ENCODE measurements at regions not wholly inside any gene's neighbourhood (a gene's known extent, or its start where the extent isn't known, plus 50 kb on each side); places are given as distances from the start of the nearest gene placed in this dataset.

GRCh38 chr13:93147298-93147645, 79.3 kb upstream of the GPC6 start:
- Histone ChIP-seq H3K27me3 (ENCODE audit: insufficient read depth, low read depth, low read length) (no peaks in the 10 kb centered on the region), H3K9ac (ENCODE audit: low read length) (no peak overlapping the region), H3K27ac (ENCODE audit: low read length) (no peak overlapping the region), H4K20me1 (ENCODE audit: insufficient read depth) (no peaks in the 10 kb centered on the region), H3K36me3 (ENCODE audit: insufficient read depth, low read length) (no peaks in the 10 kb centered on the region), H3F3A (ENCODE audit: insufficient read depth, low read length, poor library complexity, severe bottlenecking) (no peaks in the 10 kb centered on the region), H3K9me2 (ENCODE audit: insufficient read depth, low read length) (no peaks in the 10 kb centered on the region), H3K4me3 (ENCODE audit: low read length) (no peak overlapping the region), H2AFZ (ENCODE audit: low read depth, low read length) (no peak overlapping the region), H3K4me2 (ENCODE audit: low read length) (no peak overlapping the region), H3K9me3 (ENCODE audit: low read length) (no peaks in the 10 kb centered on the region), H3K79me2 (replicated peaks; ENCODE audit: insufficient read depth, low read length) (no peaks in the 10 kb centered on the region)
- TF ChIP-seq, protein P1, sequence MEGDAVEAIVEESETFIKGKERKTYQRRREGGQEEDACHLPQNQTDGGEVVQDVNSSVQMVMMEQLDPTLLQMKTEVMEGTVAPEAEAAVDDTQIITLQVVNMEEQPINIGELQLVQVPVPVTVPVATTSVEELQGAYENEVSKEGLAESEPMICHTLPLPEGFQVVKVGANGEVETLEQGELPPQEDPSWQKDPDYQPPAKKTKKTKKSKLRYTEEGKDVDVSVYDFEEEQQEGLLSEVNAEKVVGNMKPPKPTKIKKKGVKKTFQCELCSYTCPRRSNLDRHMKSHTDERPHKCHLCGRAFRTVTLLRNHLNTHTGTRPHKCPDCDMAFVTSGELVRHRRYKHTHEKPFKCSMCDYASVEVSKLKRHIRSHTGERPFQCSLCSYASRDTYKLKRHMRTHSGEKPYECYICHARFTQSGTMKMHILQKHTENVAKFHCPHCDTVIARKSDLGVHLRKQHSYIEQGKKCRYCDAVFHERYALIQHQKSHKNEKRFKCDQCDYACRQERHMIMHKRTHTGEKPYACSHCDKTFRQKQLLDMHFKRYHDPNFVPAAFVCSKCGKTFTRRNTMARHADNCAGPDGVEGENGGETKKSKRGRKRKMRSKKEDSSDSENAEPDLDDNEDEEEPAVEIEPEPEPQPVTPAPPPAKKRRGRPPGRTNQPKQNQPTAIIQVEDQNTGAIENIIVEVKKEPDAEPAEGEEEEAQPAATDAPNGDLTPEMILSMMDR (IDR thresholded peaks at IDR 0.05; ENCODE audit: poor library complexity, severe bottlenecking) = no peak
- TF ChIP-seq TAF1 (IDR thresholded peaks at IDR 0.05; ENCODE audit: low read depth) = no peak
- TF ChIP-seq EZH2 (IDR thresholded peaks at IDR 0.05; ENCODE audit: borderline replicate concordance, insufficient read depth, low read length, poor library complexity, severe bottlenecking) = no peak
- TF ChIP-seq MXI1 (conservative IDR thresholded peaks at IDR 0.05; ENCODE audit: poor library complexity, severe bottlenecking) = no peak
- no peak for TF ChIP-seq SMC3 (conservative IDR thresholded peaks at IDR 0.05; ENCODE audit: poor library complexity)
- no peak for TF ChIP-seq REST (IDR thresholded peaks at IDR 0.05; ENCODE audit: borderline replicate concordance)
- no peak for TF ChIP-seq RAD21 (conservative IDR thresholded peaks at IDR 0.05)
- TF ChIP-seq POLR2AphosphoS5 (IDR thresholded peaks at IDR 0.05) = no peak
- TF ChIP-seq EP300 (conservative IDR thresholded peaks at IDR 0.05; ENCODE audit: poor library complexity, severe bottlenecking) = no peak

DNA sequence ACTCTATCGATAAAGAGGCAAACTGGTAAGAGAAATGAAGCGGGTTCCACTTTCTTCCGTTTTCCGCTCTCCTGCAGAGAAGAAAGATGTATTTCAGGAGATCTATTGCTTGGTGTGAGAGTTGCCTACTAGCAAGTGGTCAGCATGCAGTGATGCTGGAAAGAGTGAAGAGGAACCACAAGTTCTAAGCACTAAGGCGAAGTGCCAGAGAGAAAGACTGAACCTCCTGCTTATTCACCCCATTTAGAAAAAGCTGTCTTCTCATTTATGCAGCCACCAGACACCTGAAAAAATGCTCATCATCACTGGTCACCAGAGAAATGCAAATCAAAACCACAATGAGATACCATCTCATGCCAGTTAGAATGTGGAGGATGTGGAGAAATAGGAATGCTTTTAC, 78.7 kb upstream of the GPC6 start:
- TF ChIP-seq POLR2AphosphoS5 (IDR thresholded peaks at IDR 0.05) = no peak
- TF ChIP-seq EZH2 (IDR thresholded peaks at IDR 0.05; ENCODE audit: borderline replicate concordance, insufficient read depth, low read length, poor library complexity, severe bottlenecking) = no peak
- TF ChIP-seq RAD21 (conservative IDR thresholded peaks at IDR 0.05) = no peak
- no peak for TF ChIP-seq REST (IDR thresholded peaks at IDR 0.05; ENCODE audit: borderline replicate concordance)
- TF ChIP-seq TAF1 (IDR thresholded peaks at IDR 0.05; ENCODE audit: low read depth) = no peak
- no peak for TF ChIP-seq SMC3 (conservative IDR thresholded peaks at IDR 0.05; ENCODE audit: poor library complexity)
- no peak for TF ChIP-seq MXI1 (conservative IDR thresholded peaks at IDR 0.05; ENCODE audit: poor library complexity, severe bottlenecking)

More for the DNA sequence above, 78.7 kb upstream of the GPC6 start:
- Histone ChIP-seq H3K27me3 (ENCODE audit: insufficient read depth, low read depth, low read length) (no peaks in the 10 kb centered on the region), H3K27ac (ENCODE audit: low read length) (no peak overlapping the region), H3F3A (ENCODE audit: insufficient read depth, low read length, poor library complexity, severe bottlenecking) (no peaks in the 10 kb centered on the region), H2AFZ (ENCODE audit: low read depth, low read length) (no peak overlapping the region), H3K9me2 (ENCODE audit: insufficient read depth, low read length) (no peaks in the 10 kb centered on the region), H3K9ac (ENCODE audit: low read length) (no peak overlapping the region), H3K36me3 (ENCODE audit: insufficient read depth, low read length) (no peaks in the 10 kb centered on the region), H3K79me2 (replicated peaks; ENCODE audit: insufficient read depth, low read length) (no peaks in the 10 kb centered on the region), H3K4me3 (ENCODE audit: low read length) (no peak overlapping the region), H3K9me3 (ENCODE audit: low read length) (no peaks in the 10 kb centered on the region), H4K20me1 (ENCODE audit: insufficient read depth) (no peaks in the 10 kb centered on the region), H3K4me2 (ENCODE audit: low read length) (no peak overlapping the region)
